ENCODE measurements at regions not wholly inside any gene's neighbourhood (a gene's known extent, or its start where the extent isn't known, plus 50 kb on each side); places are given as distances from the start of the nearest gene placed in this dataset.
"Not testable (repeated sequence)": the region's sequence is repeated elsewhere in the genome, so short reads cannot be mapped to it uniquely, and the experiment has no call there.

- Histone ChIP-seq H2AFZ (peak overlapping the region; percentile 86), H3K4me2 (peak overlapping the region; percentile 75)
Measured at GRCh38 chr15:32536507-32537172, 56.6 kb upstream of the GOLGA8N start.

GRCh38 chr15:32536057-32536493, 57.2 kb upstream of the GOLGA8N start:
- not testable (repeated sequence) for H3K4me3 ChIP-seq; H3K4me1 ChIP-seq (ENCODE audit: insufficient read depth); H3K79me2 ChIP-seq; H3K27me3 ChIP-seq; H3K4me2 ChIP-seq; H3K9me2 ChIP-seq (replicated peaks; ENCODE audit: insufficient read depth); H3K27ac ChIP-seq; H2AFZ ChIP-seq; H3K9me3 ChIP-seq (ENCODE audit: low read depth); H4K20me1 ChIP-seq (ENCODE audit: insufficient read depth, poor library complexity, severe bottlenecking); DNase-seq (ENCODE audit: low spot score); H3K36me3 ChIP-seq (replicated peaks; ENCODE audit: insufficient read depth, low read depth)
- no CpG with 5 or more reads among the region's 55 CpGs for WGBS (ENCODE audit: low lambda C conversion rate, missing lambda C conversion rate)

More at GRCh38 chr15:32536507-32537172, 56.6 kb upstream of the GOLGA8N start:
- H3K9me2 ChIP-seq (replicated peaks; ENCODE audit: insufficient read depth); H4K20me1 ChIP-seq (ENCODE audit: insufficient read depth, poor library complexity, severe bottlenecking); H3K36me3 ChIP-seq (replicated peaks; ENCODE audit: insufficient read depth, low read depth); H3K27me3 ChIP-seq; H3K4me3 ChIP-seq; H3K4me1 ChIP-seq (ENCODE audit: insufficient read depth); H3K9me3 ChIP-seq (ENCODE audit: low read depth); H3K79me2 ChIP-seq: not testable (repeated sequence)
- DNase-seq (ENCODE audit: low spot score): peak; percentile 8
- peak overlapping the region; percentile 88 for H3K27ac ChIP-seq
- WGBS (ENCODE audit: low lambda C conversion rate, missing lambda C conversion rate): under 1% methylated on average over 23 of the region's 61 CpGs

GRCh38 chr15:32535150-32535898, 57.9 kb upstream of the GOLGA8N start:
- not testable (repeated sequence) for H3K4me1 ChIP-seq (ENCODE audit: insufficient read depth); H3K79me2 ChIP-seq; H2AFZ ChIP-seq; H3K9me2 ChIP-seq (replicated peaks; ENCODE audit: insufficient read depth); H3K27me3 ChIP-seq; H3K36me3 ChIP-seq (replicated peaks; ENCODE audit: insufficient read depth, low read depth); H3K27ac ChIP-seq; H3K4me3 ChIP-seq; H3K9me3 ChIP-seq (ENCODE audit: low read depth); H4K20me1 ChIP-seq (ENCODE audit: insufficient read depth, poor library complexity, severe bottlenecking); DNase-seq (ENCODE audit: low spot score); H3K4me2 ChIP-seq
- WGBS (ENCODE audit: low lambda C conversion rate, missing lambda C conversion rate): no CpG with 5 or more reads among the region's 10 CpGs

- H3K4me2 ChIP-seq; H3K36me3 ChIP-seq (replicated peaks; ENCODE audit: insufficient read depth, low read depth); H3K27me3 ChIP-seq; H3K27ac ChIP-seq; H4K20me1 ChIP-seq (ENCODE audit: insufficient read depth, poor library complexity, severe bottlenecking); H2AFZ ChIP-seq; H3K4me3 ChIP-seq; H3K79me2 ChIP-seq; H3K9me2 ChIP-seq (replicated peaks; ENCODE audit: insufficient read depth); DNase-seq (ENCODE audit: low spot score); H3K4me1 ChIP-seq (ENCODE audit: insufficient read depth); H3K9me3 ChIP-seq (ENCODE audit: low read depth): not testable (repeated sequence)
- 90% methylated on average over 5 of the region's 6 CpGs for WGBS (ENCODE audit: low lambda C conversion rate, missing lambda C conversion rate)
Measured at GRCh38 chr15:32522900-32523299, 67.5 kb upstream of the GOLGA8O start.

- not testable (repeated sequence) for H2AFZ ChIP-seq; H3K9me3 ChIP-seq (ENCODE audit: low read depth); H3K9me2 ChIP-seq (replicated peaks; ENCODE audit: insufficient read depth); H3K36me3 ChIP-seq (replicated peaks; ENCODE audit: insufficient read depth, low read depth); H3K27ac ChIP-seq; H4K20me1 ChIP-seq (ENCODE audit: insufficient read depth, poor library complexity, severe bottlenecking); H3K4me1 ChIP-seq (ENCODE audit: insufficient read depth); H3K4me2 ChIP-seq; H3K4me3 ChIP-seq; H3K27me3 ChIP-seq; DNase-seq (ENCODE audit: low spot score); H3K79me2 ChIP-seq
- 95% methylated on average over 9 of the region's 9 CpGs for WGBS (ENCODE audit: low lambda C conversion rate, missing lambda C conversion rate)
Measured at GRCh38 chr15:32522421-32522820, 67.0 kb upstream of the GOLGA8O start.

DNA sequence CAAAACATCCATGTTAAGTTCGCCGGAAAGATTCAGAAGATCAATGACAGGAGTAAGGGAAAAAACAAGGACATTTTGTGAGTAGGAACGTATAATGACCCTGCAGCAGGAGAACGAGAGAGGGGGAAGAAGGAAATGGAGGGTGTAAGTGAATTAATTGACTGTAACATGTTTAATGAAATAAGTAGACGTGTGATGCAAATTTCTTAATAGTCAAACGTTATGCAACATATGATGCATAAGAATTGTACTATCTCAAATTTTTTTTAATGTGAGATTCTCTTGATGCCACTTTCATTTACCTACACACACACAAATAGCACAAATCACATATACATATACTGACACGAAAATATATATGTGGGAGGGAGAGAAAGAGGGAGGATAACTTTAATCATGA, 63.5 kb upstream of the GOLGA8O start:
- H2AFZ ChIP-seq: not testable (repeated sequence)

DNA sequence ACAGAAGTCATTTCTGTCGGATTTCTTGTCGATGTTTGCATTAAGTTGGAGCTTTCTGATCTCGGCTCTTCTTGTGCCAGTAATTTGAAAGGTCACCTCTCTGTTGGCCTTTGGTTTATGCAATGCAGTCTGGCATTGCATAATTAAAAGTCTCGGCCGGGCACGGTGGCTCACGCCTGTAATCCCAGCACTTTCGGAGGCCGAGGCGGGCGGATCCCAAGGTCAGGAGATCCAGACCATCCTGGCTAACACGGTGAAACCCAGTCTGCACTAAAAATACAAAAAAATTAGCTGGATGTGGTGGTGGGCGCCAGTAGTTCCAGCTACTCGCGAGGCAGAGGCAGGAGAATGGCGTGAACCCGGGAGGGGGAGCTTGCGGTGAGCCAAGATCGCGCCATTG, 62.6 kb upstream of the GOLGA8O start:
- H2AFZ ChIP-seq; H3K79me2 ChIP-seq; H3K36me3 ChIP-seq (replicated peaks; ENCODE audit: insufficient read depth, low read depth); H3K4me1 ChIP-seq (ENCODE audit: insufficient read depth); H3K27me3 ChIP-seq; H3K4me3 ChIP-seq; H3K9me3 ChIP-seq (ENCODE audit: low read depth); DNase-seq (ENCODE audit: low spot score); H3K9me2 ChIP-seq (replicated peaks; ENCODE audit: insufficient read depth); H3K4me2 ChIP-seq; H3K27ac ChIP-seq; H4K20me1 ChIP-seq (ENCODE audit: insufficient read depth, poor library complexity, severe bottlenecking): not testable (repeated sequence)
- 92% methylated on average over 20 of the region's 20 CpGs for WGBS (ENCODE audit: low lambda C conversion rate, missing lambda C conversion rate)

More for the DNA sequence above, 63.5 kb upstream of the GOLGA8O start:
- H3K36me3 ChIP-seq (replicated peaks; ENCODE audit: insufficient read depth, low read depth); H3K79me2 ChIP-seq; H3K4me3 ChIP-seq; H3K27ac ChIP-seq; H4K20me1 ChIP-seq (ENCODE audit: insufficient read depth, poor library complexity, severe bottlenecking); H3K9me3 ChIP-seq (ENCODE audit: low read depth); H3K27me3 ChIP-seq; H3K9me2 ChIP-seq (replicated peaks; ENCODE audit: insufficient read depth); H3K4me2 ChIP-seq; DNase-seq (ENCODE audit: low spot score); H3K4me1 ChIP-seq (ENCODE audit: insufficient read depth): not testable (repeated sequence)
- WGBS (ENCODE audit: low lambda C conversion rate, missing lambda C conversion rate): 94% methylated on average over 6 of the region's 7 CpGs

DNA sequence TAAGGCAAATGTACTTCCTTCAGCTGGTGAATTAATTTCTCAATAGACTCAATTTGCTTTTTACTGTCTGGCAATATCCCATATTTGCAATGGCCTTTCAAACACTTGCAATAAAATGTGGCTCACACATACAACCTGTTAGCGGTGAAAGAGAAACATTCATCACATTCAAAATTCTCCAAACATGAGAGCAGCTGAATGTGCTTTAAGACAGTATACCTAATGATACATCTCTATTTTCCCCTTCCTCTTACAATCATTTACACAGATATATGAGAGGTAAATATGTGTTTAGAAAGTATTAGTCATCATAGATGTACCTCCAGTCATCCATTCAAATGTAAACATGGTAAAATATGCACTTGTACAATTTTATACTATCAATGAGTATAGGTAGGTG, 61.5 kb upstream of the GOLGA8O start:
- H3K36me3 ChIP-seq (replicated peaks; ENCODE audit: insufficient read depth, low read depth); H3K9me2 ChIP-seq (replicated peaks; ENCODE audit: insufficient read depth); H2AFZ ChIP-seq; H4K20me1 ChIP-seq (ENCODE audit: insufficient read depth, poor library complexity, severe bottlenecking); H3K4me3 ChIP-seq; H3K4me1 ChIP-seq (ENCODE audit: insufficient read depth); H3K4me2 ChIP-seq; H3K79me2 ChIP-seq; H3K27me3 ChIP-seq; H3K27ac ChIP-seq; DNase-seq (ENCODE audit: low spot score); H3K9me3 ChIP-seq (ENCODE audit: low read depth): not testable (repeated sequence)
- WGBS (ENCODE audit: low lambda C conversion rate, missing lambda C conversion rate): 100% methylated on average over 1 of the region's 1 CpG

DNA sequence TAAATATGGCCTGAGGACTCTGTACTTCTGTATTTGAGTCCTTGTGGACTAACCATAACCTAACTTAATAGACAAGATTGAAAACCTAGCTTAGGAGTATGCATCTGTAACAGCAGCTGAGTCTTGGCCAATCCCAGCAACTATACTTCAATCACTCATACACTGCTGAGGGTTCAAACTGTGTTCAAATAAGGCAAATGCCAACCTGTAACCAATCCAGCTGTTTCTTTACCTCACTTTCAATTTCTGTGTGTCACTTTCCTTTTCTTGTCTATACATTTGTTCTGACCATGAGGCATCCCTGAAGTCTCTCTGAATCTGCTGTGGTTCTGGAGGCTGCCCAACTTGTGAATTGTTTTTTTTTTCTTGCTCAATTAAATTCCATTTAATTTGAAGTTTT, 57.9 kb upstream of the GOLGA8O start:
- not testable (repeated sequence) for H3K4me3 ChIP-seq; H3K79me2 ChIP-seq; H2AFZ ChIP-seq; H3K9me2 ChIP-seq (replicated peaks; ENCODE audit: insufficient read depth); H3K4me1 ChIP-seq (ENCODE audit: insufficient read depth); DNase-seq (ENCODE audit: low spot score); H3K27ac ChIP-seq; H3K4me2 ChIP-seq; H3K36me3 ChIP-seq (replicated peaks; ENCODE audit: insufficient read depth, low read depth); H3K9me3 ChIP-seq (ENCODE audit: low read depth); H3K27me3 ChIP-seq; H4K20me1 ChIP-seq (ENCODE audit: insufficient read depth, poor library complexity, severe bottlenecking)

Data from hepatocyte (in vitro differentiated cells).